ENCODE measurements at regions not wholly inside any gene's neighbourhood (a gene's known extent, or its start where the extent isn't known, plus 50 kb on each side); places are given as distances from the start of the nearest gene placed in this dataset.

GRCh38 chr11:88405853-88406252, 68.3 kb upstream of the CTSC start:
- TF ChIP-seq CTCF (IDR thresholded peaks at IDR 0.05), result no peak
- no peak for TF ChIP-seq EZH2 (IDR thresholded peaks at IDR 0.05)
- no peak for TF ChIP-seq EZH2phosphoT487 (IDR thresholded peaks at IDR 0.05)
